A549 (cell line): ENCODE measurements at regions not wholly inside any gene's neighbourhood (a gene's known extent, or its start where the extent isn't known, plus 50 kb on each side); places are given as distances from the start of the nearest gene placed in this dataset.

Source experiments
- ATAC-seq, 2 experiments: fragments of 200-7000 bp in 1 of 2; fragments of >200 bp in 1 of 2; cut with Nextera tagmentation in 1 of 2; cut with Tn5 transposase in 1 of 2; 3 replicates each; pipeline versions ENCODE4 v1.8.0 to v1.9.1; 2018 to 2020; ENCODE audit warnings: mild to moderate bottlenecking in 1 of 2, moderate library complexity in 1 of 2
- CTCF ChIA-PET: fragments of 300-600 bp; sonication (Branson Sonifier 250); formaldehyde crosslinking; extraction: SDS; loops from one replicate; lab custom pipeline; 2021; ENCODE audit warnings: antibody characterized with exemption, inconsistent platforms; lab: Yijun Ruan, JAX
- POLR2A ChIA-PET: fragments of 350-600 bp; formaldehyde crosslinking; extraction: SDS; loops from one replicate; lab custom pipeline; 2021; ENCODE audit warnings: antibody characterized with exemption, inconsistent platforms; lab: Yijun Ruan, JAX
- DNase-seq, 2 experiments: peaks; one replicate each; pipeline versions ENCODE4 v3.0.0 to v3.0.0-alpha.2; 2011 to 2016; ENCODE audit warnings: low read depth in 1 of 2, low spot score in 1 of 2
- FAIRE-seq: peaks from 2 replicates; lab custom pipeline; 2011; peaks lifted over from hg19 to GRCh38; lab: Jason Lieb, UNC
- H3K27ac ChIP-seq, 2 experiments: fragments of >200 bp; sonication (Bioruptor Twin); formaldehyde crosslinking; 3 replicates each; pipeline ENCODE4 v1.5.1; 2016 to 2017
- H3K4me1 ChIP-seq: fragments of >200 bp; sonication (Bioruptor Twin); formaldehyde crosslinking; 3 replicates; pipeline ENCODE4 v1.6.1; 2016
- H3K4me2 ChIP-seq: fragments of >200 bp; sonication (Bioruptor Twin); formaldehyde crosslinking; 3 replicates; pipeline ENCODE4 v1.6.1; 2016
- H3K4me3 ChIP-seq: fragments of >200 bp; sonication (Bioruptor Twin); formaldehyde crosslinking; 3 replicates; pipeline ENCODE4 v1.5.1; 2016
- H3K9me3 ChIP-seq: fragments of >200 bp; sonication (Bioruptor Twin); formaldehyde crosslinking; 3 replicates; pipeline ENCODE4 v1.6.1; 2016
- BCL3 ChIP-seq: fragments of >200 bp; sonication (Bioruptor Twin); formaldehyde crosslinking; IDR thresholded peaks from 3 replicates; pipeline ENCODE4 v1.6.1; 2016
- BHLHE40 ChIP-seq: IDR thresholded peaks from 2 replicates; pipeline ENCODE4 v1.6.1; 2012; ENCODE audit warnings: low read depth, low read length, inconsistent platforms
- EHF ChIP-seq: fragments of 250-450 bp; sonication (Bioruptor Pico); IDR thresholded peaks from 2 replicates; pipeline ENCODE4 v1.5.0; 2020; ENCODE audit warnings: mild to moderate bottlenecking
- EP300 ChIP-seq, 2 experiments: fragments of >200 bp; sonication (Bioruptor Twin); formaldehyde crosslinking; IDR thresholded peaks; 2 replicates in 1 of 2; 3 replicates in 1 of 2; pipeline ENCODE4 v1.6.1; 2016 to 2017
- ESRRA ChIP-seq: fragments of 150-350 bp; IDR thresholded peaks from 2 replicates; pipeline ENCODE4 v1.6.1; 2014; ENCODE audit warnings: mild to moderate bottlenecking, low read length, borderline replicate concordance
- FOSL2 ChIP-seq, 2 experiments: fragments of 450-650 bp in 1 of 2; fragments of >200 bp in 1 of 2; sonication (Bioruptor Twin) in 1 of 2; formaldehyde crosslinking; IDR thresholded peaks; 2 replicates each; pipeline versions ENCODE4 v1.5.0 to v1.6.1; 2016 to 2020; ENCODE audit warnings: mild to moderate bottlenecking in 1 of 2, moderate library complexity in 1 of 2
- FOXS1 ChIP-seq: fragments of 250-450 bp; sonication (Bioruptor Pico); IDR thresholded peaks from 2 replicates; pipeline ENCODE4 v1.5.0; 2020; ENCODE audit warnings: mild to moderate bottlenecking, moderate library complexity
- HDAC2 ChIP-seq: fragments of 200-600 bp; sonication (generic); IDR thresholded peaks from 2 replicates; pipeline ENCODE4 v1.6.1; 2016
- HES2 ChIP-seq: fragments of >200 bp; sonication (Bioruptor Twin); formaldehyde crosslinking; IDR thresholded peaks from 2 replicates; pipeline ENCODE4 v1.6.1; 2016
- HEYL ChIP-seq: fragments of 250-450 bp; sonication (Bioruptor Pico); IDR thresholded peaks from 2 replicates; pipeline ENCODE4 v1.8.0; 2021; ENCODE audit warnings: mild to moderate bottlenecking, moderate library complexity
- HOXA7 ChIP-seq: fragments of 250-450 bp; sonication (Bioruptor Pico); IDR thresholded peaks from 2 replicates; pipeline ENCODE4 v1.5.0; 2020; ENCODE audit warnings: mild to moderate bottlenecking, moderate library complexity
- HOXB13 ChIP-seq: fragments of 250-450 bp; sonication (Bioruptor Pico); IDR thresholded peaks from 2 replicates; pipeline ENCODE4 v1.5.0; 2020; ENCODE audit warnings: low read depth, mild to moderate bottlenecking, moderate library complexity
- HOXB5 ChIP-seq: fragments of 250-450 bp; sonication (Bioruptor Pico); IDR thresholded peaks from 2 replicates; pipeline ENCODE4 v1.5.0; 2020; ENCODE audit warnings: mild to moderate bottlenecking, moderate library complexity
- KDM5A ChIP-seq: fragments of 200-600 bp; sonication (generic); IDR thresholded peaks from 2 replicates; pipeline ENCODE4 v1.6.1; 2016; ENCODE audit warnings: antibody characterized with exemption, mild to moderate bottlenecking
- NFE2L2 ChIP-seq: fragments of 150-350 bp; conservative IDR thresholded peaks from 2 replicates; pipeline ENCODE4 v1.6.1; 2014; ENCODE audit warnings: low read length
- NR3C1 ChIP-seq: fragments of >200 bp; sonication (Bioruptor Twin); formaldehyde crosslinking; IDR thresholded peaks from 3 replicates; pipeline ENCODE4 v1.6.1; 2017
- PHF8 ChIP-seq: fragments of 200-600 bp; sonication (generic); IDR thresholded peaks from 2 replicates; pipeline ENCODE4 v1.6.1; 2016; ENCODE audit warnings: low read depth, mild to moderate bottlenecking, antibody characterized with exemption, moderate library complexity, borderline replicate concordance
- RARB ChIP-seq: fragments of 250-450 bp; sonication (Bioruptor Pico); IDR thresholded peaks from 2 replicates; pipeline ENCODE4 v1.8.0; 2021; ENCODE audit warnings: mild to moderate bottlenecking, moderate library complexity
- REST ChIP-seq: fragments of 200-600 bp; sonication (generic); IDR thresholded peaks from 2 replicates; pipeline ENCODE4 v1.6.1; 2016; ENCODE audit warnings: antibody characterized with exemption, mild to moderate bottlenecking, moderate library complexity
- RNF2 ChIP-seq: fragments of 200-600 bp; sonication (generic); IDR thresholded peaks from 2 replicates; pipeline ENCODE4 v1.6.1; 2016; ENCODE audit warnings: low read depth, mild to moderate bottlenecking, antibody characterized with exemption, moderate library complexity, borderline replicate concordance
- TFCP2L1 ChIP-seq: fragments of 250-450 bp; sonication (Bioruptor Pico); IDR thresholded peaks from 2 replicates; pipeline ENCODE4 v1.5.0; 2021; ENCODE audit warnings: mild to moderate bottlenecking
- TP53 ChIP-seq: fragments of 250-450 bp; sonication (Bioruptor Pico); IDR thresholded peaks from 2 replicates; pipeline ENCODE4 v1.5.0; 2021; ENCODE audit warnings: mild to moderate bottlenecking, moderate library complexity
- ZFP36 ChIP-seq: fragments of 450-650 bp; IDR thresholded peaks from 2 replicates; pipeline ENCODE4 v1.6.1; 2014; ENCODE audit warnings: borderline replicate concordance; ENCODE audit not compliant: partially characterized antibody
- ZSCAN20 ChIP-seq: fragments of 250-450 bp; sonication (Bioruptor Pico); IDR thresholded peaks from 2 replicates; pipeline ENCODE4 v1.8.0; 2022; ENCODE audit warnings: mild to moderate bottlenecking, moderate library complexity
- WGBS: methylation state at CpG from one replicate; pipeline ENCODE4 v1.1.6; 2017; ENCODE audit errors: missing lambda C conversion rate; 5-methylcytosine and 5-hydroxymethylcytosine counted together

- Histone ChIP-seq H3K4me3 (no peak overlapping the region), H3K9me3 (no peaks in the 10 kb centered on the region), H3K4me2 (no peak overlapping the region), H3K27ac (no peak overlapping the region), H3K4me1 (peaks cover 3% of the 10 kb centered on the region; the same call in 1 of the 3 replicates)
- FAIRE-seq (no peak), ATAC-seq (no peak)
- POLR2A ChIA-PET, result no interaction called here
- CTCF ChIA-PET, result interaction anchor here (0.6 to 0.7 kb wide), 2 partner anchors 247 to 419 kb away, joined by 3 read pairs; no protein-coding TSS in a partner anchor
- TF ChIP-seq HDAC2 (no peak), HOXA7 (no peak), NR3C1 (no peak), RNF2 (no peak), BHLHE40 (no peak), HEYL (CRISPR knock-in tag) (no peak), PHF8 (no peak), ZFP36 (no peak), HES2 (no peak), TP53 (CRISPR knock-in tag) (no peak), ZSCAN20 (CRISPR knock-in tag) (no peak), FOXS1 (no peak), FOSL2 (IDR thresholded peaks at IDR 0.05) (no peak), FOSL2 (CRISPR knock-in tag; IDR thresholded peaks at IDR 0.05) (no peak), REST (no peak), NFE2L2 (no peak), BCL3 (no peak), ESRRA (no peak), HOXB13 (CRISPR knock-in tag) (no peak), EP300 (IDR thresholded peaks at IDR 0.05) (no peak), TFCP2L1 (no peak)
- TF ChIP-seq, all 56 proteins: peak for 0
- DNase-seq, result no peak
- WGBS, result 80% methylated on average over 2 of the region's 2 CpGs
These were observed 170.0 kb upstream of the STK17B start for GRCh38 chr2:196341277-196341841.

GRCh38 chr2:196344397-196344796 lies 173.0 kb upstream of the STK17B start:
- POLR2A ChIA-PET, result no interaction called here
- 9% methylated on average over 1 of the region's 1 CpG for WGBS
- no peak for FAIRE-seq

More at GRCh38 chr2:196344397-196344796, 173.0 kb upstream of the STK17B start:
- Histone ChIP-seq H3K27ac (no peak overlapping the region), H3K9me3 (no peaks in the 10 kb centered on the region), H3K4me1 (no peaks in the 10 kb centered on the region), H3K4me2 (no peak overlapping the region), H3K4me3 (no peak overlapping the region)
- CTCF ChIA-PET, result interaction anchor here (0.8 to 2.8 kb wide), 2 partner anchors 8 to 47 kb away, joined by 3 to 15 read pairs; no protein-coding TSS in a partner anchor
- DNase-seq, result no peak
- TF ChIP-seq HDAC2 (no peak), HOXB13 (CRISPR knock-in tag) (no peak), NFE2L2 (no peak), HOXB5 (no peak), EHF (CRISPR knock-in tag) (no peak), REST (no peak), KDM5A (no peak), RARB (CRISPR knock-in tag) (no peak), HOXA7 (no peak), FOSL2 (IDR thresholded peaks at IDR 0.05) (no peak), FOSL2 (CRISPR knock-in tag; IDR thresholded peaks at IDR 0.05) (no peak), NR3C1 (no peak)
- TF ChIP-seq, all 56 proteins: peak for 0
- ATAC-seq, result no peak
